H9 (cell line): ENCODE measurements at regions not wholly inside any gene's neighbourhood (a gene's known extent, or its start where the extent isn't known, plus 50 kb on each side); places are given as distances from the start of the nearest gene placed in this dataset.

ENCODE experiments used
- DNase-seq: peaks from one replicate; pipeline ENCODE4 v3.0.0-alpha.2; 2017
- H2AFZ ChIP-seq: one replicate; pipeline ENCODE4 v1.6.1; 2013; ENCODE audit warnings: mild to moderate bottlenecking, low read length, control low read depth, moderate library complexity
- H2AK5ac ChIP-seq: 2 replicates; pipeline ENCODE4 v1.6.1; 2013; ENCODE audit warnings: low read length, control low read depth, mixed read lengths; ENCODE audit not compliant: insufficient read length
- H2BK120ac ChIP-seq: one replicate; pipeline ENCODE4 v1.6.1; 2013; ENCODE audit warnings: low read depth, mild to moderate bottlenecking, low read length, control low read depth, inconsistent platforms; ENCODE audit not compliant: poor library complexity, severe bottlenecking
- H2BK12ac ChIP-seq: 2 replicates; pipeline ENCODE4 v1.6.1; 2013; ENCODE audit warnings: low read length, control low read depth, mixed read lengths, low read depth; ENCODE audit not compliant: insufficient read length
- H2BK15ac ChIP-seq: 2 replicates; pipeline ENCODE4 v1.6.1; 2013; ENCODE audit warnings: low read depth, low read length, control low read depth
- H2BK20ac ChIP-seq: one replicate; pipeline ENCODE4 v1.6.1; 2013; ENCODE audit warnings: low read depth, mild to moderate bottlenecking, low read length, control low read depth, inconsistent platforms; ENCODE audit not compliant: poor library complexity, severe bottlenecking
- H2BK5ac ChIP-seq: 2 replicates; pipeline ENCODE4 v1.6.1; 2013; ENCODE audit warnings: low read length, control low read depth, mixed read lengths; ENCODE audit not compliant: insufficient read length
- H3K14ac ChIP-seq: 2 replicates; pipeline ENCODE4 v1.6.1; 2013; ENCODE audit warnings: low read length, control low read depth; ENCODE audit not compliant: insufficient read depth
- H3K18ac ChIP-seq: 2 replicates; pipeline ENCODE4 v1.6.1; 2013; ENCODE audit warnings: low read depth, mild to moderate bottlenecking, mixed read lengths, low read length, control low read depth; ENCODE audit not compliant: insufficient read length
- H3K23ac ChIP-seq: 2 replicates; pipeline ENCODE4 v1.6.1; 2013; ENCODE audit warnings: low read length, control low read depth, mixed read lengths, low read depth; ENCODE audit not compliant: insufficient read length
- H3K23me2 ChIP-seq: 2 replicates; pipeline ENCODE4 v1.6.1; 2013; ENCODE audit warnings: low read depth, mild to moderate bottlenecking, mixed read lengths, low read length, control low read depth; ENCODE audit not compliant: insufficient read length, poor library complexity, severe bottlenecking
- H3K27ac ChIP-seq: 2 replicates; pipeline ENCODE4 v1.5.1; 2013; ENCODE audit warnings: low read length, control low read depth, mixed read lengths, low read depth; ENCODE audit not compliant: insufficient read length
- H3K27me3 ChIP-seq: 2 replicates; pipeline ENCODE4 v1.6.1; 2013; ENCODE audit warnings: low read length, control low read depth, inconsistent platforms; ENCODE audit not compliant: insufficient read depth
- H3K4ac ChIP-seq: 2 replicates; pipeline ENCODE4 v1.6.1; 2013; ENCODE audit warnings: low read depth, mild to moderate bottlenecking, control low read depth, inconsistent platforms, low read length, moderate library complexity
- H3K4me1 ChIP-seq: 2 replicates; pipeline ENCODE4 v1.6.1; 2013; ENCODE audit warnings: low read length, control low read depth, inconsistent platforms; ENCODE audit not compliant: insufficient read depth
- H3K4me2 ChIP-seq: 2 replicates; pipeline ENCODE4 v1.6.1; 2013; ENCODE audit warnings: low read length, control low read depth, mixed read lengths; ENCODE audit not compliant: insufficient read length, insufficient read depth
- H3K56ac ChIP-seq: 2 replicates; pipeline ENCODE4 v1.6.1; 2013; ENCODE audit warnings: low read depth, mild to moderate bottlenecking, mixed read lengths, low read length, control low read depth; ENCODE audit not compliant: insufficient read length
- H3K79me1 ChIP-seq: 2 replicates; pipeline ENCODE4 v1.6.1; 2013; ENCODE audit warnings: low read depth, mild to moderate bottlenecking, moderate library complexity, low read length, control low read depth, inconsistent platforms; ENCODE audit not compliant: insufficient read depth, poor library complexity, severe bottlenecking
- H3K79me2 ChIP-seq: 2 replicates; pipeline ENCODE4 v1.6.1; 2013; ENCODE audit warnings: low read length, control low read depth, inconsistent platforms; ENCODE audit not compliant: insufficient read depth
- H3K9ac ChIP-seq: 2 replicates; pipeline ENCODE4 v1.6.1; 2013; ENCODE audit warnings: low read length, control low read depth, mixed read lengths; ENCODE audit not compliant: insufficient read length; ENCODE audit errors: extremely low read depth
- H3K9me3 ChIP-seq: one replicate; pipeline ENCODE4 v1.6.1; 2013; ENCODE audit warnings: low read depth, low read length, inconsistent platforms; ENCODE audit not compliant: control insufficient read depth
- H3T11ph ChIP-seq: one replicate; pipeline ENCODE4 v1.6.1; 2013; ENCODE audit warnings: mild to moderate bottlenecking, low read length, control low read depth, inconsistent platforms
- H4K20me1 ChIP-seq: one replicate; pipeline ENCODE4 v1.6.1; 2013; ENCODE audit not compliant: control insufficient read depth, insufficient read length, insufficient read depth
- H4K5ac ChIP-seq: 2 replicates; pipeline ENCODE4 v1.6.1; 2013; ENCODE audit warnings: low read depth, mild to moderate bottlenecking, mixed read lengths, low read length, control low read depth; ENCODE audit not compliant: insufficient read length
- H4K8ac ChIP-seq: replicated peaks from 2 replicates; pipeline ENCODE4 v1.6.1; 2013; ENCODE audit warnings: low read length, control low read depth, mixed read lengths, low read depth; ENCODE audit not compliant: insufficient read length
- H4K91ac ChIP-seq: 2 replicates; pipeline ENCODE4 v1.6.1; 2013; ENCODE audit warnings: low read depth, mild to moderate bottlenecking, moderate library complexity, mixed read lengths, low read length, control low read depth; ENCODE audit not compliant: insufficient read length
- H3K27ac Mint-ChIP-seq, 3 experiments: 2 replicates in 2 of 3; 3 replicates in 1 of 3; pipeline ENCODE4 v1.8.0; 2020 to 2021; ENCODE audit warnings: mixed read lengths in 3 of 3, mild to moderate bottlenecking in 1 of 3, moderate library complexity in 1 of 3
- H3K27me3 Mint-ChIP-seq: 2 replicates; pipeline ENCODE4 v1.8.0; 2021; ENCODE audit warnings: low read depth, mild to moderate bottlenecking, moderate library complexity, mixed read lengths
- H3K36me3 Mint-ChIP-seq, 3 experiments: 2 replicates in 2 of 3; 3 replicates in 1 of 3; pipeline ENCODE4 v1.8.0; 2020 to 2021; ENCODE audit warnings: low read depth in 3 of 3, mixed read lengths in 3 of 3; ENCODE audit not compliant: insufficient read depth in 1 of 3
- H3K4me1 Mint-ChIP-seq, 2 experiments: 2 replicates each; pipeline ENCODE4 v1.8.0; 2020; ENCODE audit warnings: mixed read lengths in 2 of 2
- H3K4me3 Mint-ChIP-seq, 2 experiments: 2 replicates in 1 of 2; 3 replicates in 1 of 2; pipeline ENCODE4 v1.8.0; 2020 to 2021; ENCODE audit warnings: mild to moderate bottlenecking in 2 of 2, mixed read lengths in 2 of 2, moderate library complexity in 1 of 2
- H3K9me3 Mint-ChIP-seq, 2 experiments: 2 replicates in 1 of 2; 3 replicates in 1 of 2; pipeline ENCODE4 v1.8.0; 2020; ENCODE audit warnings: mild to moderate bottlenecking in 2 of 2, mixed read lengths in 2 of 2, moderate library complexity in 1 of 2
- WGBS: extraction: QIAGEN DNeasy Blood & Tissue Kit; methylation state at CpG from one replicate; pipeline ENCODE4 v1.1.7; 2013; ENCODE audit warnings: missing lambda C conversion rate, low lambda C conversion rate, mixed read lengths; ENCODE audit not compliant: insufficient read length; ENCODE audit errors: extremely low coverage; 5-methylcytosine and 5-hydroxymethylcytosine counted together
- TF ChIP-seq, protein P1 (sequence below): fragments of 200-600 bp; sonication (generic); conservative IDR thresholded peaks from 3 replicates; pipeline ENCODE4 v1.8.0; 2021; ENCODE audit warnings: antibody characterized with exemption, mild to moderate bottlenecking

GRCh38 chr10:105468759-105469158, 827.7 kb downstream of the SORCS3 start:
- H3K56ac ChIP-seq, result no peak overlapping the region
- no peaks in the 10 kb centered on the region for H3K4me1 Mint-ChIP-seq

More at GRCh38 chr10:105468759-105469158, 827.7 kb downstream of the SORCS3 start:
- Histone ChIP-seq H3K14ac (no peak overlapping the region), H2BK120ac (no peak overlapping the region), H2BK15ac (no peak overlapping the region), H3K27ac (no peak overlapping the region), H2AFZ (no peak overlapping the region), H3K27me3 (no peaks in the 10 kb centered on the region), H4K20me1 (no peaks in the 10 kb centered on the region), H3K18ac (no peak overlapping the region), H2AK5ac (no peak overlapping the region), H3K79me2 (no peaks in the 10 kb centered on the region), H4K8ac (no peak overlapping the region), H4K5ac (no peak overlapping the region), H4K91ac (no peak overlapping the region), H2BK5ac (no peak overlapping the region), H2BK20ac (no peak overlapping the region), H3K4ac (no peak overlapping the region), H3K9me3 (no peaks in the 10 kb centered on the region), H3K4me2 (no peak overlapping the region), H3K4me1 (no peaks in the 10 kb centered on the region), H3K79me1 (no peaks in the 10 kb centered on the region), H3T11ph (no peak overlapping the region), H2BK12ac (no peak overlapping the region), H3K23ac (no peak overlapping the region), H3K9ac (no peak overlapping the region), H3K23me2 (no peaks in the 10 kb centered on the region)
- Mint-ChIP-seq H3K9me3 (peaks cover 4% of the 10 kb centered on the region in 2 experiments; a peak in 2 of 5 replicates), H3K36me3 (0 out of 7 replicates have a peak, but pooled peaks cover 0 to under 1% (median 0%) of the 10 kb centered on the region in 3 experiments), H3K27ac (no peak overlapping the region), H3K27me3 (no peaks in the 10 kb centered on the region), H3K4me3 (no peak overlapping the region)
- no CpG with 5 or more reads among the region's 1 CpG for WGBS
- no peak for DNase-seq
- TF ChIP-seq, protein P1, sequence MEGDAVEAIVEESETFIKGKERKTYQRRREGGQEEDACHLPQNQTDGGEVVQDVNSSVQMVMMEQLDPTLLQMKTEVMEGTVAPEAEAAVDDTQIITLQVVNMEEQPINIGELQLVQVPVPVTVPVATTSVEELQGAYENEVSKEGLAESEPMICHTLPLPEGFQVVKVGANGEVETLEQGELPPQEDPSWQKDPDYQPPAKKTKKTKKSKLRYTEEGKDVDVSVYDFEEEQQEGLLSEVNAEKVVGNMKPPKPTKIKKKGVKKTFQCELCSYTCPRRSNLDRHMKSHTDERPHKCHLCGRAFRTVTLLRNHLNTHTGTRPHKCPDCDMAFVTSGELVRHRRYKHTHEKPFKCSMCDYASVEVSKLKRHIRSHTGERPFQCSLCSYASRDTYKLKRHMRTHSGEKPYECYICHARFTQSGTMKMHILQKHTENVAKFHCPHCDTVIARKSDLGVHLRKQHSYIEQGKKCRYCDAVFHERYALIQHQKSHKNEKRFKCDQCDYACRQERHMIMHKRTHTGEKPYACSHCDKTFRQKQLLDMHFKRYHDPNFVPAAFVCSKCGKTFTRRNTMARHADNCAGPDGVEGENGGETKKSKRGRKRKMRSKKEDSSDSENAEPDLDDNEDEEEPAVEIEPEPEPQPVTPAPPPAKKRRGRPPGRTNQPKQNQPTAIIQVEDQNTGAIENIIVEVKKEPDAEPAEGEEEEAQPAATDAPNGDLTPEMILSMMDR, result no peak
